ENCODE measurements at regions not wholly inside any gene's neighbourhood (a gene's known extent, or its start where the extent isn't known, plus 50 kb on each side); places are given as distances from the start of the nearest gene placed in this dataset.

DNA sequence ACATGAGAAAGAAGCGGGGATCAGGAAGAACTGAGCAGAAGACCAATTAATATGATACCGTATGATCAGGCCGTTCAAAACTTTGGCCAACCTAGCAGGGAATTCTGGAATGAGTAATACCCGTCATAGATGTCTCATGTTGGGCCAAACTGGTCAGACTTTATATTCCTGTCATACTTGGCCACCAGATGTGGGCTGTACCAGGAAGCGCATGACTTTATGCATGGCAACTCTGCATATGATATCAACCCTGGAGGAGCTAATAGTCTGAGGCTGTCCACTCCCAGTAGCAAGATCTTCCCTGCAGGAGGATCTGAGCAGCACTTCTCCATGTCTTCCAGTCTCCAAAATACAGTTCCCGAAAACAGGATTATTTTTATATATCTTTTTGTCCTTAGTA, 68.5 kb upstream of the NAA35 start:
- Histone ChIP-seq H3K4me2 (ENCODE audit: control insufficient read depth, insufficient read depth) (no peak overlapping the region), H3K9ac (ENCODE audit: control insufficient read depth, insufficient read depth, low read length) (no peak overlapping the region), H3K27me3 (replicated peaks in 1 of 2; ENCODE audit: control insufficient read depth in 2 of 2, insufficient read depth in 2 of 2, low read length in 1 of 2) (no peaks in the 10 kb centered on the region), H3K27ac (ENCODE audit: control insufficient read depth, insufficient read depth) (no peak overlapping the region), H3K9me3 (replicated peaks; ENCODE audit: control insufficient read depth, insufficient read depth, low read length) (no peaks in the 10 kb centered on the region), H2AFZ (ENCODE audit: control insufficient read depth, low read depth, low read length) (no peak overlapping the region), H3K4me3 (no peak overlapping the region), H3K79me2 (ENCODE audit: control insufficient read depth, insufficient read depth, low read length) (no peaks in the 10 kb centered on the region), H3K36me3 (ENCODE audit: control insufficient read depth in 2 of 2, insufficient read depth in 2 of 2, low read length in 1 of 2) (no peaks in the 10 kb centered on the region), H4K20me1 (ENCODE audit: control insufficient read depth, insufficient read depth) (no peaks in the 10 kb centered on the region), H3K4me1 (ENCODE audit: control insufficient read depth, insufficient read depth, low read length) (no peaks in the 10 kb centered on the region)
- DNase-seq (ENCODE audit: low read depth, low spot score) (no peak), FAIRE-seq (no peak), ATAC-seq (no peak)
- ChIA-PET CTCF (interaction anchor here (1.4 kb wide), 1 partner anchor 8 kb away, joined by 4 read pairs; no protein-coding TSS in a partner anchor), RAD21 (ENCODE audit: unreplicated experiment) (no interaction called here), SMC1A (ENCODE audit: uncharacterized antibody, unreplicated experiment) (no interaction called here), POLR2A (no interaction called here)
- intact Hi-C loops (cut with micrococcal nuclease; ENCODE audit: unreplicated experiment) = no loop called here
- no TSS peak for BruUV-seq (replicated peaks)
- WGBS (ENCODE audit: insufficient coverage, insufficient replicate concordance, low lambda C conversion rate, missing lambda C conversion rate) = 87% methylated on average over 6 of the region's 6 CpGs
- in situ Hi-C loops (cut with MboI) = no loop called here
- TF ChIP-seq KAT2A (conservative IDR thresholded peaks at IDR 0.05; ENCODE audit: control insufficient read depth, low read depth, low read length) (no peak), HCFC1 (IDR thresholded peaks at IDR 0.05; ENCODE audit: low read length) (no peak), LARP7 (IDR thresholded peaks at IDR 0.05) (no peak), EP300 (IDR thresholded peaks at IDR 0.05; ENCODE audit: borderline replicate concordance in 1 of 2, control insufficient read depth in 1 of 2, low read depth in 2 of 2, low read length in 2 of 2) (no peak), SREBF1 (IDR thresholded peaks at IDR 0.05; ENCODE audit: low read length) (no peak), SREBF2 (IDR thresholded peaks at IDR 0.05; ENCODE audit: low read length) (no peak), RB1 (IDR thresholded peaks at IDR 0.05; ENCODE audit: borderline replicate concordance) (no peak), ZSCAN29 (IDR thresholded peaks at IDR 0.05) (no peak)
- TF ChIP-seq, protein P1, sequence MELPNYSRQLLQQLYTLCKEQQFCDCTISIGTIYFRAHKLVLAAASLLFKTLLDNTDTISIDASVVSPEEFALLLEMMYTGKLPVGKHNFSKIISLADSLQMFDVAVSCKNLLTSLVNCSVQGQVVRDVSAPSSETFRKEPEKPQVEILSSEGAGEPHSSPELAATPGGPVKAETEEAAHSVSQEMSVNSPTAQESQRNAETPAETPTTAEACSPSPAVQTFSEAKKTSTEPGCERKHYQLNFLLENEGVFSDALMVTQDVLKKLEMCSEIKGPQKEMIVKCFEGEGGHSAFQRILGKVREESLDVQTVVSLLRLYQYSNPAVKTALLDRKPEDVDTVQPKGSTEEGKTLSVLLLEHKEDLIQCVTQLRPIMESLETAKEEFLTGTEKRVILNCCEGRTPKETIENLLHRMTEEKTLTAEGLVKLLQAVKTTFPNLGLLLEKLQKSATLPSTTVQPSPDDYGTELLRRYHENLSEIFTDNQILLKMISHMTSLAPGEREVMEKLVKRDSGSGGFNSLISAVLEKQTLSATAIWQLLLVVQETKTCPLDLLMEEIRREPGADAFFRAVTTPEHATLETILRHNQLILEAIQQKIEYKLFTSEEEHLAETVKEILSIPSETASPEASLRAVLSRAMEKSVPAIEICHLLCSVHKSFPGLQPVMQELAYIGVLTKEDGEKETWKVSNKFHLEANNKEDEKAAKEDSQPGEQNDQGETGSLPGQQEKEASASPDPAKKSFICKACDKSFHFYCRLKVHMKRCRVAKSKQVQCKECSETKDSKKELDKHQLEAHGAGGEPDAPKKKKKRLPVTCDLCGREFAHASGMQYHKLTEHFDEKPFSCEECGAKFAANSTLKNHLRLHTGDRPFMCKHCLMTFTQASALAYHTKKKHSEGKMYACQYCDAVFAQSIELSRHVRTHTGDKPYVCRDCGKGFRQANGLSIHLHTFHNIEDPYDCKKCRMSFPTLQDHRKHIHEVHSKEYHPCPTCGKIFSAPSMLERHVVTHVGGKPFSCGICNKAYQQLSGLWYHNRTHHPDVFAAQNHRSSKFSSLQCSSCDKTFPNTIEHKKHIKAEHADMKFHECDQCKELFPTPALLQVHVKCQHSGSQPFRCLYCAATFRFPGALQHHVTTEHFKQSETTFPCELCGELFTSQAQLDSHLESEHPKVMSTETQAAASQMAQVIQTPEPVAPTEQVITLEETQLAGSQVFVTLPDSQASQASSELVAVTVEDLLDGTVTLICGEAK (IDR thresholded peaks at IDR 0.05; ENCODE audit: borderline replicate concordance) = no peak

Data from GM12878 (cell line).